SK-N-SH (cell line): ENCODE measurements at regions not wholly inside any gene's neighbourhood (a gene's known extent, or its start where the extent isn't known, plus 50 kb on each side); places are given as distances from the start of the nearest gene placed in this dataset.

Source experiments
- CTCF ChIA-PET: fragments of 300-600, 350-600 bp; formaldehyde crosslinking; extraction: SDS; loops from one replicate; lab custom pipeline; 2021; lab: Yijun Ruan, JAX
- POLR2A ChIA-PET: fragments of 350-600 bp; sonication (Branson Sonifier 250); formaldehyde crosslinking; extraction: SDS; loops from one replicate; lab custom pipeline; 2020; ENCODE audit warnings: antibody characterized with exemption, inconsistent platforms; lab: Yijun Ruan, JAX
- DNase-seq: peaks from one replicate; pipeline ENCODE4 v3.0.0; 2012
- H2AFZ ChIP-seq: fragments of 200-600 bp; sonication (generic); 2 replicates; pipeline ENCODE4 v1.8.1; 2016; ENCODE audit warnings: antibody characterized with exemption, mild to moderate bottlenecking, low read depth
- H3F3A ChIP-seq: fragments of 200-600 bp; sonication (generic); replicated peaks from 2 replicates; pipeline ENCODE3; 2016; ENCODE audit warnings: antibody characterized with exemption, mild to moderate bottlenecking; ENCODE audit not compliant: insufficient read depth
- H3K27ac ChIP-seq, 2 experiments: fragments of 200-500 bp in 1 of 2; fragments of 200-600 bp in 1 of 2; sonication (Bioruptor generic) in 1 of 2; sonication (generic), shearing (Covaris generic) in 1 of 2; 2 replicates each; pipeline versions ENCODE4 v1.5.1 to v1.6.1; 2014 to 2016; ENCODE audit warnings: low read depth in 2 of 2, inconsistent platforms in 1 of 2, low read length in 1 of 2, mild to moderate bottlenecking in 1 of 2, mixed read lengths in 1 of 2
- H3K27me3 ChIP-seq: fragments of 200-600 bp; sonication (generic), shearing (Covaris generic); 2 replicates; pipeline ENCODE4 v1.6.1; 2016; ENCODE audit warnings: mixed run types; ENCODE audit not compliant: insufficient read depth
- H3K36me3 ChIP-seq, 2 experiments: fragments of 200-500 bp in 1 of 2; fragments of 200-600 bp in 1 of 2; sonication (Bioruptor generic) in 1 of 2; sonication (generic) in 1 of 2; replicated peaks in 1 of 2; 2 replicates each; pipeline versions ENCODE3 to v1.5.1; 2014 to 2016; ENCODE audit warnings: low read length in 1 of 2, mild to moderate bottlenecking in 1 of 2; ENCODE audit not compliant: insufficient read depth in 2 of 2, control insufficient read depth in 1 of 2
- H3K4me1 ChIP-seq, 2 experiments: fragments of 200-500 bp in 1 of 2; fragments of 200-600 bp in 1 of 2; sonication (Bioruptor generic) in 1 of 2; sonication (generic), shearing (Covaris generic) in 1 of 2; 2 replicates each; pipeline versions ENCODE4 v1.5.1 to v1.6.1; 2014 to 2016; ENCODE audit warnings: low read depth in 1 of 2, low read length in 1 of 2, mixed run types in 1 of 2; ENCODE audit not compliant: insufficient read depth in 2 of 2, control insufficient read depth in 1 of 2
- H3K4me2 ChIP-seq: fragments of 200-600 bp; sonication (generic), shearing (Covaris generic); 2 replicates; pipeline ENCODE4 v1.6.1; 2017; ENCODE audit warnings: mixed run types
- H3K4me3 ChIP-seq, 2 experiments: fragments of 200-500 bp in 1 of 2; fragments of 200-600 bp in 1 of 2; sonication (Bioruptor generic) in 1 of 2; sonication (generic), shearing (Covaris generic) in 1 of 2; 2 replicates each; pipeline versions ENCODE4 v1.5.1 to v1.8.1; 2014 to 2016; ENCODE audit warnings: low read depth in 2 of 2, inconsistent platforms in 1 of 2, low read length in 1 of 2, mild to moderate bottlenecking in 1 of 2, mixed read lengths in 1 of 2, moderate library complexity in 1 of 2
- H3K79me2 ChIP-seq: fragments of 200-600 bp; sonication (generic); 2 replicates; pipeline ENCODE4 v1.8.1; 2017; ENCODE audit warnings: mild to moderate bottlenecking; ENCODE audit not compliant: insufficient read depth
- H3K9ac ChIP-seq: fragments of 200-600 bp; sonication (generic); 2 replicates; pipeline ENCODE4 v1.6.1; 2017; ENCODE audit warnings: mixed run types
- H3K9me2 ChIP-seq: fragments of 200-600 bp; sonication (generic); 2 replicates; pipeline ENCODE4 v1.6.1; 2017; ENCODE audit warnings: mixed run types
- H3K9me3 ChIP-seq: fragments of 200-600 bp; sonication (generic); 2 replicates; pipeline ENCODE4 v1.6.1; 2017; ENCODE audit warnings: mixed run types, mild to moderate bottlenecking, moderate library complexity
- H4K20me1 ChIP-seq: fragments of 200-600 bp; sonication (generic); 2 replicates; pipeline ENCODE4 v1.6.1; 2017; ENCODE audit warnings: mild to moderate bottlenecking, mixed run types; ENCODE audit not compliant: insufficient read depth
- CHD2 ChIP-seq: fragments of 150-350 bp; IDR thresholded peaks from 2 replicates; pipeline ENCODE4 v1.6.1; 2018; ENCODE audit warnings: low read length; ENCODE audit not compliant: partially characterized antibody
- ELF1 ChIP-seq: IDR thresholded peaks from 2 replicates; pipeline ENCODE4 v1.4.0; 2012
- EP300 ChIP-seq, 2 experiments: IDR thresholded peaks; 2 replicates each; pipeline versions ENCODE4 v1.4.0 to v1.6.1; 2012; ENCODE audit warnings: borderline replicate concordance in 1 of 2, low read depth in 1 of 2, low read length in 1 of 2
- EZH2phosphoT487 ChIP-seq: fragments of 200-600 bp; sonication (generic); IDR thresholded peaks from 2 replicates; pipeline ENCODE4 v1.6.1; 2017; ENCODE audit warnings: low read depth, mixed run types, mild to moderate bottlenecking, antibody characterized with exemption, moderate library complexity, borderline replicate concordance
- FOSL2 ChIP-seq: IDR thresholded peaks from 2 replicates; pipeline ENCODE4 v1.4.0; 2012; ENCODE audit warnings: low read depth, mild to moderate bottlenecking, moderate library complexity, borderline replicate concordance
- FOXM1 ChIP-seq: IDR thresholded peaks from 2 replicates; pipeline ENCODE4 v1.4.0; 2012; ENCODE audit warnings: low read depth, mild to moderate bottlenecking
- GATA2 ChIP-seq: sonication (generic); formaldehyde crosslinking; IDR thresholded peaks from 2 replicates; pipeline ENCODE4 v1.5.0; 2020; ENCODE audit warnings: mild to moderate bottlenecking, missing genetic modification reagents
- IRF3 ChIP-seq: fragments of 150-350 bp; IDR thresholded peaks from 2 replicates; pipeline ENCODE4 v1.6.1; 2016; ENCODE audit warnings: mild to moderate bottlenecking, low read depth, low read length
- JUND ChIP-seq: IDR thresholded peaks from 2 replicates; pipeline ENCODE4 v1.4.0; 2012
- NFIC ChIP-seq: IDR thresholded peaks from 2 replicates; pipeline ENCODE4 v1.4.0; 2012; ENCODE audit warnings: borderline replicate concordance
- NRF1 ChIP-seq: IDR thresholded peaks from 2 replicates; pipeline ENCODE4 v1.6.1; 2012; ENCODE audit warnings: low read depth, mild to moderate bottlenecking, low read length
- POLR2AphosphoS5 ChIP-seq: IDR thresholded peaks from 2 replicates; pipeline ENCODE4 v1.6.1; 2012; ENCODE audit warnings: low read depth, low read length
- RXRA ChIP-seq: IDR thresholded peaks from 2 replicates; pipeline ENCODE4 v1.4.0; 2012; ENCODE audit warnings: low read depth, mild to moderate bottlenecking, borderline replicate concordance
- SIN3A ChIP-seq: IDR thresholded peaks from 2 replicates; pipeline ENCODE4 v1.6.1; 2012; ENCODE audit warnings: low read depth, mild to moderate bottlenecking, low read length, moderate library complexity, borderline replicate concordance
- SMC3 ChIP-seq: IDR thresholded peaks from 2 replicates; pipeline ENCODE4 v1.6.1; 2012; ENCODE audit warnings: low read depth, low read length, improper control_type of control experiment
- TCF12 ChIP-seq: IDR thresholded peaks from 2 replicates; pipeline ENCODE4 v1.4.0; 2012
- TEAD4 ChIP-seq: IDR thresholded peaks from 2 replicates; pipeline ENCODE4 v1.4.0; 2012; ENCODE audit warnings: mild to moderate bottlenecking, borderline replicate concordance; ENCODE audit not compliant: insufficient read depth
- YY1 ChIP-seq: IDR thresholded peaks from 2 replicates; pipeline ENCODE4 v1.4.0; 2012; ENCODE audit warnings: low read depth, mild to moderate bottlenecking
- TF ChIP-seq, protein P1 (sequence below): IDR thresholded peaks from 2 replicates; pipeline ENCODE4 v1.4.0; 2012; ENCODE audit warnings: low read depth
- TF ChIP-seq, protein P2 (sequence below): IDR thresholded peaks from 2 replicates; pipeline ENCODE4 v1.4.0; 2012; ENCODE audit warnings: low read depth, borderline replicate concordance

DNA sequence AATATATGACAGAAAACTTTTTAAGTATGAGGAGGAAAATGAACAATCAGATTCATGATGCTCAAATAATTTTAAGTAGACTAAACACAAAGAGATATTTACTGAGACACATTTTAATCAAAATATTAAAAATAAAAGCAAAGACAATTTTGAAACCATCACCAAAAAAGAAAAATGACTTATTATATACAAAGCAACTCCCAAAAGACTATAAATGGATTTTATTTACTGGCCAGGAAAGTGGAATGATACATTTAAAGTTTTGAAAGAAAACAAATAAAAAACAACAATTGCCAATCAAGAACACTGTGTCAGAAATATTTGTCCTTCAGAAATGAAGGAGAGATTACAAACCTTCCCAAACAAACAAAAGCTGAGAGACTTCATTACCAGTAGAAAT is 968.5 kb upstream of the CELF4 start:
- no peaks in the 10 kb centered on the region for H3F3A ChIP-seq
- H3K4me1 ChIP-seq, result no peaks in the 10 kb centered on the region
- TF ChIP-seq POLR2AphosphoS5 (no peak), GATA2 (CRISPR knock-in tag) (no peak), SIN3A (no peak), EP300 (IDR thresholded peaks at IDR 0.05; ENCODE audit: borderline replicate concordance in 1 of 2, low read depth in 1 of 2, low read length in 1 of 2) (no peak), EZH2phosphoT487 (no peak), CHD2 (no peak), ELF1 (no peak), FOXM1 (no peak), RXRA (no peak), TCF12 (no peak), JUND (no peak), YY1 (no peak), TEAD4 (no peak), NFIC (no peak), SMC3 (no peak), IRF3 (no peak), FOSL2 (no peak)
- TF ChIP-seq, protein P1, sequence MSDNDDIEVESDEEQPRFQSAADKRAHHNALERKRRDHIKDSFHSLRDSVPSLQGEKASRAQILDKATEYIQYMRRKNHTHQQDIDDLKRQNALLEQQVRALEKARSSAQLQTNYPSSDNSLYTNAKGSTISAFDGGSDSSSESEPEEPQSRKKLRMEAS, result no peak
- peaks cover 14% of the 10 kb centered on the region for H3K9me3 ChIP-seq
- H4K20me1 ChIP-seq, result no peaks in the 10 kb centered on the region
- no peaks in the 10 kb centered on the region for H3K36me3 ChIP-seq
- no peak overlapping the region for H3K27ac ChIP-seq
- H3K79me2 ChIP-seq, result no peaks in the 10 kb centered on the region
- H3K9me2 ChIP-seq, result no peaks in the 10 kb centered on the region
- no peak overlapping the region for H3K4me3 ChIP-seq
- POLR2A ChIA-PET, result no interaction called here
- CTCF ChIA-PET, result no interaction called here
- no peak overlapping the region for H2AFZ ChIP-seq
- DNase-seq, result no peak
- no peak overlapping the region for H3K4me2 ChIP-seq
- no peak overlapping the region for H3K9ac ChIP-seq
- no peaks in the 10 kb centered on the region for H3K27me3 ChIP-seq

GRCh38 chr18:38526922-38527321 is 961.3 kb upstream of the CELF4 start:
- POLR2A ChIA-PET, result no interaction called here
- Histone ChIP-seq H3K9ac (no peak overlapping the region), H3K27me3 (no peaks in the 10 kb centered on the region), H2AFZ (no peak overlapping the region), H4K20me1 (no peaks in the 10 kb centered on the region)
- TF ChIP-seq JUND (no peak), NFIC (no peak), POLR2AphosphoS5 (no peak), RXRA (no peak), CHD2 (no peak), FOXM1 (no peak), NRF1 (no peak), SIN3A (no peak)
- TF ChIP-seq, protein P2, sequence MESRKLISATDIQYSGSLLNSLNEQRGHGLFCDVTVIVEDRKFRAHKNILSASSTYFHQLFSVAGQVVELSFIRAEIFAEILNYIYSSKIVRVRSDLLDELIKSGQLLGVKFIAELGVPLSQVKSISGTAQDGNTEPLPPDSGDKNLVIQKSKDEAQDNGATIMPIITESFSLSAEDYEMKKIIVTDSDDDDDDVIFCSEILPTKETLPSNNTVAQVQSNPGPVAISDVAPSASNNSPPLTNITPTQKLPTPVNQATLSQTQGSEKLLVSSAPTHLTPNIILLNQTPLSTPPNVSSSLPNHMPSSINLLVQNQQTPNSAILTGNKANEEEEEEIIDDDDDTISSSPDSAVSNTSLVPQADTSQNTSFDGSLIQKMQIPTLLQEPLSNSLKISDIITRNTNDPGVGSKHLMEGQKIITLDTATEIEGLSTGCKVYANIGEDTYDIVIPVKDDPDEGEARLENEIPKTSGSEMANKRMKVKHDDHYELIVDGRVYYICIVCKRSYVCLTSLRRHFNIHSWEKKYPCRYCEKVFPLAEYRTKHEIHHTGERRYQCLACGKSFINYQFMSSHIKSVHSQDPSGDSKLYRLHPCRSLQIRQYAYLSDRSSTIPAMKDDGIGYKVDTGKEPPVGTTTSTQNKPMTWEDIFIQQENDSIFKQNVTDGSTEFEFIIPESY, result no peak
- TF ChIP-seq, protein P1, result no peak
- TF ChIP-seq, all 33 proteins: peak for 0
- no peaks in the 10 kb centered on the region for H3K4me1 ChIP-seq
- CTCF ChIA-PET, result no interaction called here
- no peak for DNase-seq
- no peak overlapping the region for H3K4me3 ChIP-seq
- no peak overlapping the region for H3K27ac ChIP-seq
- H3F3A ChIP-seq, result no peaks in the 10 kb centered on the region
- no peaks in the 10 kb centered on the region for H3K36me3 ChIP-seq
- peaks cover 9% of the 10 kb centered on the region; the same call in 1 of the 2 replicates for H3K9me3 ChIP-seq
- H3K4me2 ChIP-seq, result no peak overlapping the region
- H3K9me2 ChIP-seq, result no peaks in the 10 kb centered on the region
- no peaks in the 10 kb centered on the region for H3K79me2 ChIP-seq
